ENCODE measurements at regions not wholly inside any gene's neighbourhood (a gene's known extent, or its start where the extent isn't known, plus 50 kb on each side); places are given as distances from the start of the nearest gene placed in this dataset.

DNA sequence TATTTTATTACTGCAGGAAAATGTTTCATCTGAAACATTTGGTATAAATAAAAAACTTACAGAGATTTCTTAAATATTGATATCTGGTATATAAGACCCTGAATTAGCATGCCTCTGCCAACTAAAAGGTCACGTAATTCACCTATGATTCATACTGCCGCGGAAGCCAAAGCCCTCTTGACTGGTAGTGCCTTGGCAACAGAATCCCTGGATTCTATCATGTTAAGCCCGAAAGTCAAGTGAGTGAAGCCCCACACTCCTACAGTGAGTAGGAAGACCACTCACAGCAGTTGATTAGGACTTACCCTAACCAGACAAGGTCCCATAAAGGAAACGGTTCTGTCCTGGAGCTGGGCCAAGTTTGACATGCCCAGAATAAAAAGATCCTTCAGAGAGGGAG lies 175.6 kb upstream of the NREP start:
- TF ChIP-seq POLR2A (IDR thresholded peaks at IDR 0.05) = no peak
- TF ChIP-seq, protein P1, sequence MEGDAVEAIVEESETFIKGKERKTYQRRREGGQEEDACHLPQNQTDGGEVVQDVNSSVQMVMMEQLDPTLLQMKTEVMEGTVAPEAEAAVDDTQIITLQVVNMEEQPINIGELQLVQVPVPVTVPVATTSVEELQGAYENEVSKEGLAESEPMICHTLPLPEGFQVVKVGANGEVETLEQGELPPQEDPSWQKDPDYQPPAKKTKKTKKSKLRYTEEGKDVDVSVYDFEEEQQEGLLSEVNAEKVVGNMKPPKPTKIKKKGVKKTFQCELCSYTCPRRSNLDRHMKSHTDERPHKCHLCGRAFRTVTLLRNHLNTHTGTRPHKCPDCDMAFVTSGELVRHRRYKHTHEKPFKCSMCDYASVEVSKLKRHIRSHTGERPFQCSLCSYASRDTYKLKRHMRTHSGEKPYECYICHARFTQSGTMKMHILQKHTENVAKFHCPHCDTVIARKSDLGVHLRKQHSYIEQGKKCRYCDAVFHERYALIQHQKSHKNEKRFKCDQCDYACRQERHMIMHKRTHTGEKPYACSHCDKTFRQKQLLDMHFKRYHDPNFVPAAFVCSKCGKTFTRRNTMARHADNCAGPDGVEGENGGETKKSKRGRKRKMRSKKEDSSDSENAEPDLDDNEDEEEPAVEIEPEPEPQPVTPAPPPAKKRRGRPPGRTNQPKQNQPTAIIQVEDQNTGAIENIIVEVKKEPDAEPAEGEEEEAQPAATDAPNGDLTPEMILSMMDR (IDR thresholded peaks at IDR 0.05) = no peak
